ENCODE measurements at regions not wholly inside any gene's neighbourhood (a gene's known extent, or its start where the extent isn't known, plus 50 kb on each side); places are given as distances from the start of the nearest gene placed in this dataset.

DNA sequence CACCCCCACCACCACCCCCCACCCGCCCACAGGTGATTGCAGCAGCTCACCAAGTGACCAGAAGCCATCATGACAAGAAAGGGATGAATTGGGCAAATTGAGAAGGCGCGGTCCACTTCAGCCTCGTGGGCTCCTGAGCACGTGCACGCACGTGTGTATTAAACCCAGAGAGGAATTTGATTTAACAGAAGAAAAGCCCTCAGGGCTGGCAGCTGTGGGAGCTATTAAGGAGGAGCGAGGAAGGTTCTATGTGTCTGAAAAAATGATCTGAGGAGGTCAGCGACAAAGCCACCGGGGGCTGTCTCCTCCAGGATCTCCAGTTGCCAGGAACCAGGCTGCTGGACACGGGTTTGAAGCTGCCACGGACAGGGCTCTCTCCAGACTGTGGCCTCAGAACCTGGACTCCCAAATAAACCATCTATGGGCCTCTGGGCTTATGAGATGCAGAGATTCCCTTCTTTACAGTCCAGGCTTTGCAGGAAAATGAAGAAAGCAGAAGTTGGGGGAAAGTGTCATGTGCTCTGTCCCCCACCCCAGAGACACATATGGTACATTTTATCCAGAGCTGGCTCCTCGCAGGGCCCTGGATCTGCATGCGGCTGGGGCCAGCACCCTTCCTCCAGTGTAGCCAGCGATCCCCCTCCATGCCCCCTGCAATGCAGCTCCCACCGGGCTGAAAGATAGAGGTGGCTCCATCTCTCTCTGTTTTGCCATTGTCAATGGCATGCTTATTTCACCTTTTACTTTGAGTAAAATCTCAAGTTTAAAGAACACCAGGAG lies 219.7 kb upstream of the RPL38 start:
- POLR2A ChIA-PET = no interaction called here
- TF ChIP-seq CTCF (IDR thresholded peaks at IDR 0.05; ENCODE audit: insufficient read depth, low read length, missing control alignments) = no peak
- no peak overlapping the region for H3K4me3 ChIP-seq (ENCODE audit: low read depth, low read length)
- DNase-seq (ENCODE audit: low read depth, low spot score) = no peak
- CTCF ChIA-PET = no interaction called here

- no peak for TF ChIP-seq CTCF (IDR thresholded peaks at IDR 0.05; ENCODE audit: insufficient read depth, low read length, missing control alignments)
- ChIA-PET CTCF (no interaction called here), POLR2A (no interaction called here)
- no peak overlapping the region for H3K4me3 ChIP-seq (ENCODE audit: low read depth, low read length)
- no peak for DNase-seq (ENCODE audit: low read depth, low spot score)
These were observed 218.5 kb upstream of the RPL38 start for GRCh38 chr17:73984941-73985340.

GRCh38 chr17:73985466-73986015 lies 217.9 kb upstream of the RPL38 start:
- no peak for TF ChIP-seq CTCF (IDR thresholded peaks at IDR 0.05; ENCODE audit: insufficient read depth, low read length, missing control alignments)
- CTCF ChIA-PET = no interaction called here

DNA sequence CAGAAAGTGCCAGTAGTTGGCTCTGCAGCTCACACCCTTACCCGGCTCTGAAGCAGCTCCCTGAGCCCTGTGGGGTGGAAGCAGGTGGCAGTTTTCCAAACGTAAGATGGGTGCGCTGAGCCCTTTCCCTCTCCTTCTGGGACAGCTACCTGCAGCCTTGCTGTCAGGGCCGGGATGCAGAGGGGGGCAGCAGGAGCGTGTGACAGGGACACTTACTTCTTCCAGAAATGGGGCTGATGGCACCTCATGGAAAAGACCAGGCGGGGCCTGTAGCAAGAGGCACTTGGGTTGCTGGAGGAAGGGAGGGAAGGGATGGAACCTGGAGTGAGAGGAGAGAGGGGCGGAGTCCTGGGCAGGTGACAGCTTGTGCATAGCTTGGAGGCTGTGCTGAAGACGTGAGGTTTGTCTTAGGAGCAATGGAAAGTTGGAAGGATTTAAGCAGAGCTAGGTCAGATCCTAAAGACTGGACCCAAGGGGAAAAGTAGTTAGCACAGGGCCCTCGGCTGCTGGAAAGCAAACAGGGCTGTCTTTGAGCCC lies 216.8 kb upstream of the RPL38 start:
- POLR2A ChIA-PET = no interaction called here
- H3K4me3 ChIP-seq (ENCODE audit: low read depth, low read length) = no peak overlapping the region
- no peak for DNase-seq (ENCODE audit: low read depth, low spot score)
- TF ChIP-seq CTCF (IDR thresholded peaks at IDR 0.05; ENCODE audit: insufficient read depth, low read length, missing control alignments) = no peak
- CTCF ChIA-PET = no interaction called here

More at GRCh38 chr17:73985466-73986015, 217.9 kb upstream of the RPL38 start:
- no peak overlapping the region for H3K4me3 ChIP-seq (ENCODE audit: low read depth, low read length)
- POLR2A ChIA-PET = no interaction called here
- no peak for DNase-seq (ENCODE audit: low read depth, low spot score)

DNA sequence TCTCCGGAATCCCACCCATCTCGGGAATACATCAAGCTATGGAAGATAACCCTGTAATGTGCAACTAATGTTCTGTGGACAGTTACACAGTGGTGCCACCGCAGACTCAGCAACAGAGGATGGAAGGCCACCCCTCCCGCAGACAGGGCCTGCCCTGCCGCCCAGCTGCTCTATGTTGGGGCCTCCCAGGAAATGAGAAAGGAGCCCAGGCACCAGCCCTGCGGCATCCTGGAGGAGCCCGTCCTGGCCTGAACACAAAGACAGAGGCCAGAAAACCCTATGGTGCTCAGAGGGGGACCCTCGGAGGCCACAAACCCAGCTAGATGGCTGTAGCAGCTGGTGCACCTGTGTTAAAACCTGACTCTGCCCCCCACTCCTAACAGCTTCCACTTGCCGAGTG lies 216.1 kb upstream of the RPL38 start:
- TF ChIP-seq CTCF (IDR thresholded peaks at IDR 0.05; ENCODE audit: insufficient read depth, low read length, missing control alignments) = no peak
- POLR2A ChIA-PET = no interaction called here
- H3K4me3 ChIP-seq (ENCODE audit: low read depth, low read length) = no peak overlapping the region
- DNase-seq (ENCODE audit: low read depth, low spot score) = no peak
- CTCF ChIA-PET = no interaction called here

GRCh38 chr17:73987845-73988509 lies 215.5 kb upstream of the RPL38 start:
- CTCF ChIA-PET = no interaction called here

More at GRCh38 chr17:73987845-73988509, 215.5 kb upstream of the RPL38 start:
- no peak overlapping the region for H3K4me3 ChIP-seq (ENCODE audit: low read depth, low read length)
- DNase-seq (ENCODE audit: low read depth, low spot score) = no peak
- TF ChIP-seq CTCF (IDR thresholded peaks at IDR 0.05; ENCODE audit: insufficient read depth, low read length, missing control alignments) = no peak
- POLR2A ChIA-PET = no interaction called here

Data from AG04449 (cell line).